Spleen (tissue), 11 donors: ENCODE measurements at regions not wholly inside any gene's neighbourhood (a gene's known extent, or its start where the extent isn't known, plus 50 kb on each side); places are given as distances from the start of the nearest gene placed in this dataset.

Source experiments
- DNase-seq: peaks from one replicate; pipeline ENCODE4 v3.0.0-alpha.2; 2020
- H3K27ac ChIP-seq, 8 donors: fragments of 200-600 bp; sonication (generic) in 7 of 8; 1 replicate in 4 of 8; 2 replicates in 4 of 8; pipeline versions ENCODE4 v1.5.0 to v1.8.0; 2016 to 2021; ENCODE audit warnings: inconsistent platforms in 4 of 8, mild to moderate bottlenecking in 4 of 8, moderate library complexity in 1 of 8
- H3K27me3 ChIP-seq, 7 donors: fragments of 200-600 bp; sonication (generic) in 6 of 7; replicated peaks in 1 of 7; 1 replicate in 4 of 7; 2 replicates in 3 of 7; pipeline versions ENCODE4 v1.5.0 to v1.8.0; 2016 to 2021; ENCODE audit warnings: inconsistent platforms in 3 of 7, mild to moderate bottlenecking in 1 of 7
- H3K36me3 ChIP-seq, 6 donors: fragments of 200-600 bp; sonication (generic) in 5 of 6; 1 replicate in 4 of 6; 2 replicates in 2 of 6; pipeline versions ENCODE4 v1.5.0 to v1.8.0; 2016 to 2021; ENCODE audit warnings: inconsistent platforms in 2 of 6
- H3K4me1 ChIP-seq, 6 donors: fragments of 200-600 bp; sonication (generic) in 5 of 6; 1 replicate in 3 of 6; 2 replicates in 3 of 6; pipeline versions ENCODE4 v1.5.0 to v1.8.0; 2016 to 2021; ENCODE audit warnings: inconsistent platforms in 3 of 6
- H3K4me3 ChIP-seq, 8 donors: fragments of 200-600 bp; sonication (generic) in 7 of 8; 1 replicate in 4 of 8; 2 replicates in 4 of 8; pipeline versions ENCODE4 v1.5.0 to v1.8.0; 2016 to 2021; ENCODE audit warnings: inconsistent platforms in 4 of 8, mild to moderate bottlenecking in 4 of 8, moderate library complexity in 2 of 8
- H3K9me3 ChIP-seq, 8 donors: fragments of 200-600 bp; sonication (generic) in 7 of 8; 1 replicate in 4 of 8; 2 replicates in 4 of 8; pipeline versions ENCODE4 v1.5.0 to v1.8.0; 2016 to 2021; ENCODE audit warnings: inconsistent platforms in 4 of 8
- POLR2A ChIP-seq, 3 donors: fragments of 450-650 bp; IDR thresholded peaks; one replicate each; pipeline ENCODE4 v1.5.1; 2017; ENCODE audit warnings: antibody characterized with exemption in 3 of 3, mild to moderate bottlenecking in 1 of 3
- POLR2AphosphoS5 ChIP-seq, 3 donors: sonication (generic); formaldehyde crosslinking; IDR thresholded peaks; one replicate each; pipeline ENCODE4 v1.5.1; 2017; ENCODE audit warnings: antibody characterized with exemption in 3 of 3
- WGBS, 5 donors: extraction: QIAGEN DNeasy Blood & Tissue Kit in 3 of 5; methylation state at CpG; one replicate each; pipeline versions ENCODE4 v1.1.5 to v1.1.7; 2013 to 2018; 5-methylcytosine and 5-hydroxymethylcytosine counted together
- intact Hi-C: fragments of 100-400 bp; cut with DNase I; formaldehyde crosslinking; loops from one replicate; pipeline ENCODE4 v1.15.0; 2023; ENCODE audit warnings: low total_unique reads
- TF ChIP-seq, protein P1 (sequence below), 11 experiments: fragments of 200-600 bp in 7 of 11; fragments of 450-650 bp in 4 of 11; sonication (generic) in 4 of 11; IDR thresholded peaks in 8 of 11; conservative IDR thresholded peaks in 3 of 11; 1 replicate in 7 of 11; 2 replicates in 4 of 11; pipeline versions ENCODE4 v1.4.0 to v1.8.0; 2016 to 2021; ENCODE audit warnings: antibody characterized with exemption in 11 of 11, inconsistent platforms in 4 of 11, mild to moderate bottlenecking in 1 of 11
- donor health status: healthy with polysubstance abuse.
- donor health status: DM: no; HTN: no; CAD: no; lungs with moderate emphysema.
- donor health status: DM: no; HTN: no; CAD: no.
- donor health status: Bipolar disorder and iron deficiency.
- donor health status: healthy.
- donor health status: DM: no; HTN: no; CAD: no.
- donor health status: DM: yes; HTN: yes; CAD: no.

DNA sequence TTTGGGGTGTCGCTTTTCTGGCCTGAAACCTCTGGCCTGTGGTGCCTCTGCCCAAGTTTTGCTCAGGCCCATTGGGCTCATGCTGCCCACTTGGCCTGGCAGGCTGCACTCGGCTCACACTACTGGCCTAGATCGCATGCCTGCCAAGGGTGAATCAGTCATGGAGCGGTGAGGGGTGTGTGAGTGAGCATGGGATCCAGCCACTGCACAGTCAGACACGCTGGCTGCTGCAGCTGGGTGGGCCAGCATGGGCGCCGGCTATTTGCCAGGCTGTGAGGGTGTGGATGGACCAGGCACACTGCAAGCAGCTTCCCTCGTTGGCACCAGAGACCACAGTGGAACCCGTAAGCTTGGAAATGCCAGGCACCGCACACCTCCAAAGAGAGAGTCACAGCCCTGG is 145.4 kb upstream of the CNR1 start:
- H3K4me1 ChIP-seq = no peaks in the 10 kb centered on the region
- no peaks in the 10 kb centered on the region for H3K27me3 ChIP-seq
- no peaks in the 10 kb centered on the region for H3K9me3 ChIP-seq
- TF ChIP-seq POLR2AphosphoS5 (IDR thresholded peaks at IDR 0.05) = no peak
- TF ChIP-seq POLR2A (IDR thresholded peaks at IDR 0.05) = no peak
- TF ChIP-seq, protein P1, sequence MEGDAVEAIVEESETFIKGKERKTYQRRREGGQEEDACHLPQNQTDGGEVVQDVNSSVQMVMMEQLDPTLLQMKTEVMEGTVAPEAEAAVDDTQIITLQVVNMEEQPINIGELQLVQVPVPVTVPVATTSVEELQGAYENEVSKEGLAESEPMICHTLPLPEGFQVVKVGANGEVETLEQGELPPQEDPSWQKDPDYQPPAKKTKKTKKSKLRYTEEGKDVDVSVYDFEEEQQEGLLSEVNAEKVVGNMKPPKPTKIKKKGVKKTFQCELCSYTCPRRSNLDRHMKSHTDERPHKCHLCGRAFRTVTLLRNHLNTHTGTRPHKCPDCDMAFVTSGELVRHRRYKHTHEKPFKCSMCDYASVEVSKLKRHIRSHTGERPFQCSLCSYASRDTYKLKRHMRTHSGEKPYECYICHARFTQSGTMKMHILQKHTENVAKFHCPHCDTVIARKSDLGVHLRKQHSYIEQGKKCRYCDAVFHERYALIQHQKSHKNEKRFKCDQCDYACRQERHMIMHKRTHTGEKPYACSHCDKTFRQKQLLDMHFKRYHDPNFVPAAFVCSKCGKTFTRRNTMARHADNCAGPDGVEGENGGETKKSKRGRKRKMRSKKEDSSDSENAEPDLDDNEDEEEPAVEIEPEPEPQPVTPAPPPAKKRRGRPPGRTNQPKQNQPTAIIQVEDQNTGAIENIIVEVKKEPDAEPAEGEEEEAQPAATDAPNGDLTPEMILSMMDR (IDR thresholded peaks at IDR 0.05 in 8 of 11, conservative IDR thresholded peaks at IDR 0.05 in 3 of 11) = no peak
- H3K4me3 ChIP-seq = no peak overlapping the region
- intact Hi-C loops = no loop called here
- H3K27ac ChIP-seq = no peak overlapping the region
- WGBS, 5 donors = 89 to 97% (median 93%) methylated on average over 10 of the region's 10 CpGs
- DNase-seq = no peak
- H3K36me3 ChIP-seq = no peaks in the 10 kb centered on the region

DNA sequence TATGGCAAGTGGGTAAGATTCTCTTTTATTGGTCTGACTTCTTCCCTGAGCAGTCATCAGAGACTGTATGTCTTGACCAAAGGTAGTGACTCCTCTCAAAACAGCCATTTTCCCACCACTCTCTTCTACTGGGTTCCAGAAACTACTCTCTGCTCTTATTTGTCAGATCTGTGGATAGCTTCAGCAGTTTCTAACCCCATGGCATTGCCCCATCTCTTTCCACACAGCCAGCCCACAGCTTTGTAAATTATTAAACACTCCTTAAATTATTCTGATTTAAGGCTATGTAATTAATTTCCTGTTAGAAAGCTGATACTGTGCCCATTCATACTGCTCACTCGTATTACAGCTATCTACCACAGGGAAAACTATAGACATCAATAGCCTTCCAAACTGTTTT is 138.4 kb upstream of the CNR1 start:
- intact Hi-C loops = no loop called here
- H3K36me3 ChIP-seq = no peaks in the 10 kb centered on the region
- H3K27me3 ChIP-seq = no peaks in the 10 kb centered on the region
- no peak for DNase-seq
- H3K4me3 ChIP-seq = no peak overlapping the region
- no peaks in the 10 kb centered on the region for H3K4me1 ChIP-seq
- no peak for TF ChIP-seq POLR2A (IDR thresholded peaks at IDR 0.05)
- TF ChIP-seq, protein P1 (IDR thresholded peaks at IDR 0.05 in 8 of 11, conservative IDR thresholded peaks at IDR 0.05 in 3 of 11) = no peak
- TF ChIP-seq POLR2AphosphoS5 (IDR thresholded peaks at IDR 0.05) = no peak
- no peak overlapping the region for H3K27ac ChIP-seq
- H3K9me3 ChIP-seq = no peaks in the 10 kb centered on the region
- WGBS, 5 donors = 78 to 92% (median 85%) methylated on average over 1 of the region's 1 CpG

DNA sequence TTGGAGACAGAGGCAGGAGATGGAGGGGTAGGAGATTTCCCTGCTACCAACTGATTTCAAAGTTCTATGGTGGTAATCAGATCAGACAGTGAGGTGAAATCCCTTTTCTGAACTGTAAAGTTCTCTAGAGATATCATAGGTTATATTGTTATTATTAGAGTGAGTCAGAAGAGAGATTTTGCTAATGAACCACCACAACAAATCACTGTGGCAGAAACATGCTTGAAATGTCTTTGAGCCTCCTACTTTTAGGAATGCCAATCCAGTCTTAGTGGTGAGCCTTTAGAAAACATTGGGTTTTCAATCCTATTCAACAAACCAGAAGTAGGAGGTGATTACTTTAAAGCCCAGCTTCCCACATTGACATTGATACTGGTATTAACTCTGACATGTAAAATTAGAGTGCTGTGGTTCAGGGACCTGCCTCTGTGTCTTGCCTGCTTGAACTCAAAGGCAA is 136.7 kb upstream of the CNR1 start:
- H3K4me3 ChIP-seq = no peak overlapping the region
- H3K27me3 ChIP-seq = no peaks in the 10 kb centered on the region
- no peaks in the 10 kb centered on the region for H3K36me3 ChIP-seq
- TF ChIP-seq POLR2AphosphoS5 (IDR thresholded peaks at IDR 0.05) (no peak), POLR2A (IDR thresholded peaks at IDR 0.05) (no peak)
- TF ChIP-seq, protein P1 (IDR thresholded peaks at IDR 0.05 in 8 of 11, conservative IDR thresholded peaks at IDR 0.05 in 3 of 11) = no peak
- H3K4me1 ChIP-seq = no peaks in the 10 kb centered on the region
- no peaks in the 10 kb centered on the region for H3K9me3 ChIP-seq
- H3K27ac ChIP-seq = no peak overlapping the region
- intact Hi-C loops = no loop called here
- no peak for DNase-seq

GRCh38 chr6:88301888-88302768 is 136.0 kb upstream of the CNR1 start:
- no peaks in the 10 kb centered on the region for H3K9me3 ChIP-seq
- H3K36me3 ChIP-seq = no peaks in the 10 kb centered on the region
- no peak for TF ChIP-seq POLR2A (IDR thresholded peaks at IDR 0.05)
- no peak for TF ChIP-seq POLR2AphosphoS5 (IDR thresholded peaks at IDR 0.05)
- TF ChIP-seq, protein P1 (IDR thresholded peaks at IDR 0.05 in 8 of 11, conservative IDR thresholded peaks at IDR 0.05 in 3 of 11) = no peak
- H3K27me3 ChIP-seq = no peaks in the 10 kb centered on the region
- 63 to 77% (median 67%) methylated on average over 5 of the region's 5 CpGs for WGBS, 5 donors
- H3K4me1 ChIP-seq = no peaks in the 10 kb centered on the region
- H3K27ac ChIP-seq = no peak overlapping the region
- no peak for DNase-seq
- no peak overlapping the region for H3K4me3 ChIP-seq
- intact Hi-C loops = no loop called here
